IMR-90 (cell line): ENCODE measurements at regions not wholly inside any gene's neighbourhood (a gene's known extent, or its start where the extent isn't known, plus 50 kb on each side); places are given as distances from the start of the nearest gene placed in this dataset.

Source experiments
- CEBPB ChIP-seq: IDR thresholded peaks from 2 replicates; pipeline ENCODE4 v1.6.1; 2012; ENCODE audit warnings: low read depth, low read length, improper control_type of control experiment
- MXI1 ChIP-seq: IDR thresholded peaks from 2 replicates; pipeline ENCODE4 v1.6.1; 2012; ENCODE audit warnings: low read depth, mild to moderate bottlenecking, low read length, moderate library complexity, borderline replicate concordance
- RAD21 ChIP-seq: IDR thresholded peaks from 2 replicates; pipeline ENCODE4 v1.6.1; 2012; ENCODE audit warnings: low read length, improper control_type of control experiment
- TF ChIP-seq, protein P1 (sequence below): conservative IDR thresholded peaks from 2 replicates; pipeline ENCODE4 v1.5.1; 2012; ENCODE audit warnings: mild to moderate bottlenecking, low read depth, low read length, improper control_type of control experiment

GRCh38 chr1:47710329-47711071, 272.7 kb downstream of the FOXD2 start:
- TF ChIP-seq MXI1 = no peak
- no peak for TF ChIP-seq CEBPB
- TF ChIP-seq, protein P1, sequence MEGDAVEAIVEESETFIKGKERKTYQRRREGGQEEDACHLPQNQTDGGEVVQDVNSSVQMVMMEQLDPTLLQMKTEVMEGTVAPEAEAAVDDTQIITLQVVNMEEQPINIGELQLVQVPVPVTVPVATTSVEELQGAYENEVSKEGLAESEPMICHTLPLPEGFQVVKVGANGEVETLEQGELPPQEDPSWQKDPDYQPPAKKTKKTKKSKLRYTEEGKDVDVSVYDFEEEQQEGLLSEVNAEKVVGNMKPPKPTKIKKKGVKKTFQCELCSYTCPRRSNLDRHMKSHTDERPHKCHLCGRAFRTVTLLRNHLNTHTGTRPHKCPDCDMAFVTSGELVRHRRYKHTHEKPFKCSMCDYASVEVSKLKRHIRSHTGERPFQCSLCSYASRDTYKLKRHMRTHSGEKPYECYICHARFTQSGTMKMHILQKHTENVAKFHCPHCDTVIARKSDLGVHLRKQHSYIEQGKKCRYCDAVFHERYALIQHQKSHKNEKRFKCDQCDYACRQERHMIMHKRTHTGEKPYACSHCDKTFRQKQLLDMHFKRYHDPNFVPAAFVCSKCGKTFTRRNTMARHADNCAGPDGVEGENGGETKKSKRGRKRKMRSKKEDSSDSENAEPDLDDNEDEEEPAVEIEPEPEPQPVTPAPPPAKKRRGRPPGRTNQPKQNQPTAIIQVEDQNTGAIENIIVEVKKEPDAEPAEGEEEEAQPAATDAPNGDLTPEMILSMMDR = peak; percentile 95
- peak; percentile 95 for TF ChIP-seq RAD21
